OCI-LY7 (cell line): ENCODE measurements at regions not wholly inside any gene's neighbourhood (a gene's known extent, or its start where the extent isn't known, plus 50 kb on each side); places are given as distances from the start of the nearest gene placed in this dataset.

ENCODE experiments used
- EZH2phosphoT487 ChIP-seq: fragments of 200-600 bp; sonication (generic); IDR thresholded peaks from 2 replicates; pipeline ENCODE4 v1.6.1; 2018; ENCODE audit warnings: low read depth, borderline replicate concordance, mild to moderate bottlenecking, mixed run types, antibody characterized with exemption, low read length, moderate library complexity, mixed read lengths
- TF ChIP-seq, protein P1 (sequence below): fragments of 200-600 bp; sonication (generic); conservative IDR thresholded peaks from 2 replicates; pipeline ENCODE4 v1.5.1; 2014; ENCODE audit warnings: mild to moderate bottlenecking, antibody characterized with exemption, low read length, moderate library complexity, mixed read lengths

GRCh38 chr14:51485733-51486132 is 166.0 kb upstream of the FRMD6 start:
- TF ChIP-seq, protein P1, sequence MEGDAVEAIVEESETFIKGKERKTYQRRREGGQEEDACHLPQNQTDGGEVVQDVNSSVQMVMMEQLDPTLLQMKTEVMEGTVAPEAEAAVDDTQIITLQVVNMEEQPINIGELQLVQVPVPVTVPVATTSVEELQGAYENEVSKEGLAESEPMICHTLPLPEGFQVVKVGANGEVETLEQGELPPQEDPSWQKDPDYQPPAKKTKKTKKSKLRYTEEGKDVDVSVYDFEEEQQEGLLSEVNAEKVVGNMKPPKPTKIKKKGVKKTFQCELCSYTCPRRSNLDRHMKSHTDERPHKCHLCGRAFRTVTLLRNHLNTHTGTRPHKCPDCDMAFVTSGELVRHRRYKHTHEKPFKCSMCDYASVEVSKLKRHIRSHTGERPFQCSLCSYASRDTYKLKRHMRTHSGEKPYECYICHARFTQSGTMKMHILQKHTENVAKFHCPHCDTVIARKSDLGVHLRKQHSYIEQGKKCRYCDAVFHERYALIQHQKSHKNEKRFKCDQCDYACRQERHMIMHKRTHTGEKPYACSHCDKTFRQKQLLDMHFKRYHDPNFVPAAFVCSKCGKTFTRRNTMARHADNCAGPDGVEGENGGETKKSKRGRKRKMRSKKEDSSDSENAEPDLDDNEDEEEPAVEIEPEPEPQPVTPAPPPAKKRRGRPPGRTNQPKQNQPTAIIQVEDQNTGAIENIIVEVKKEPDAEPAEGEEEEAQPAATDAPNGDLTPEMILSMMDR = no peak
- TF ChIP-seq EZH2phosphoT487 = no peak
